OCI-LY7 (cell line): ENCODE measurements at regions not wholly inside any gene's neighbourhood (a gene's known extent, or its start where the extent isn't known, plus 50 kb on each side); places are given as distances from the start of the nearest gene placed in this dataset.

Source experiments
- CTCF ChIP-seq: fragments of 200-600 bp; sonication (generic); conservative IDR thresholded peaks from 2 replicates; pipeline ENCODE4 v1.5.1; 2014; ENCODE audit warnings: mild to moderate bottlenecking, antibody characterized with exemption, low read length, moderate library complexity, mixed read lengths
- EZH2phosphoT487 ChIP-seq: fragments of 200-600 bp; sonication (generic); IDR thresholded peaks from 2 replicates; pipeline ENCODE4 v1.6.1; 2018; ENCODE audit warnings: low read depth, borderline replicate concordance, mild to moderate bottlenecking, mixed run types, antibody characterized with exemption, low read length, moderate library complexity, mixed read lengths

- TF ChIP-seq CTCF (no peak), EZH2phosphoT487 (no peak)
These were observed 506.0 kb upstream of the FMR1 start for GRCh38 chrX:147405764-147406163.
